Ramos (cell line): ENCODE measurements at regions not wholly inside any gene's neighbourhood (a gene's known extent, or its start where the extent isn't known, plus 50 kb on each side); places are given as distances from the start of the nearest gene placed in this dataset.
"Not testable (repeated sequence)": the region's sequence is repeated elsewhere in the genome, so short reads cannot be mapped to it uniquely, and the experiment has no call there.

Source experiments
- in situ Hi-C: fragments of 300-500 bp; cut with MboI; formaldehyde crosslinking; loops from one replicate; pipeline ENCODE4 v1.14.3; 2022; ENCODE audit warnings: low sequenced_read_pairs; ENCODE audit not compliant: unreplicated experiment

DNA sequence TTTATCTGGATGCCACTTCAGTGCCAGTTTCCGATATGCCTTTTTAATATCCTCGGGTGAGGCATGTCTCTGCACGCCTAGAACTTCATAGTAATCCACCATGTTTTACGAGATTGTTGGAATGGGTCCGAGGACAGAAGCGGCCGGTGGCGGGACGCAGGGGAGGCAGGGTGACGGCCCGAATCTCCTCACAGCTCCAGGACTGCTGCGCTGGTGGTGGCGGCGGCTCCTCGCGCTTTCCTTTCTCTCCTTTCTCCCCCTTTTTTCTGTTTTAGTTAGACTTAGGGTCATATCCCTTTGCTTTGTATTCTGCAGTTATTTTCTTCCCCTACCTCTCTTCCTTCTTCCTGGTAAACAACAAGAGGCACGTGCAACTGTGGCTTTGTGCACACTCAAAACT lies 645.8 kb downstream of the ETS1 start:
- in situ Hi-C loops, result not testable (repeated sequence)

GRCh38 chr11:127939000-127939399 lies 648.4 kb downstream of the ETS1 start:
- in situ Hi-C loops, result no loop called here

DNA sequence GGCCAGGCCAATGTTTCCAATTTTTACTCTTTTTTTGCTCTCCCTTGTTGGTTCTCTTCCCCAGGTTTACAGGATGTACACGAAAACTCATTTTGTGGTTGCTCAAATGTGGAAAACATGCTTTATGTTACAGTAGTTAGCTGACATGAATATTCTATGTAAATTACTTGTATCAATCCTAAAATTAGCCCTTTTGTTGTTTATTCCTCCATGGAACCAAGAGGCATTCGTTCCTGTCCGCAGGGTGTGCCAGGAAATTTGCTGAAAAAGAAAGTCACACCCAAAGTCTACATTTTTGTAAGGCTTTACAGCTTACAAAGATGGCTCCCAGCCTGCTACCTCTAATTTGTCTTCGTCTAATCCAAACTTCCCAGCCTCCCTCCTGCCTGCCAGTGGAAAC lies 652.3 kb downstream of the ETS1 start:
- in situ Hi-C loops, result no loop called here

GRCh38 chr11:127933961-127934360 lies 653.4 kb downstream of the ETS1 start:
- in situ Hi-C loops, result not testable (repeated sequence)

DNA sequence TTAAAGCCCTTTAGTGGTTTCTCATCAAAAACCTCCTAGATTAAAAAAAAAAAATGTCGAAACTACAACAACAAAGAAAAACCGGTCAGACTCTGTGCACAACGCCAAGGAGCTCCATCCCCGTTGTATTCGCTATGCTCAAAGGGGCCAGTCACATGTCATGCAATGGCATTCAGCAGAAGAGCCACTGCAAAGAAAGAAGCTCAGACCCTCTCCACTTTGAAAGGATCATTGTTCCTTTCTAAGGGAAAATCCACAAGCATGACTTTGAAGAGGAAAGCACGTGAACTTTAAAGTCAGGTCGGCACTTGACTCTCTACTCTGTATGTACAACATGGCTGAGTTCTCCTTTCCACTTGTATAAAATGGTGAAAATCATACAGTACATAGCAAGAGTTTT lies 655.6 kb downstream of the ETS1 start:
- in situ Hi-C loops, result no loop called here

GRCh38 chr11:127926721-127927120 lies 660.6 kb downstream of the ETS1 start:
- in situ Hi-C loops, result no loop called here

DNA sequence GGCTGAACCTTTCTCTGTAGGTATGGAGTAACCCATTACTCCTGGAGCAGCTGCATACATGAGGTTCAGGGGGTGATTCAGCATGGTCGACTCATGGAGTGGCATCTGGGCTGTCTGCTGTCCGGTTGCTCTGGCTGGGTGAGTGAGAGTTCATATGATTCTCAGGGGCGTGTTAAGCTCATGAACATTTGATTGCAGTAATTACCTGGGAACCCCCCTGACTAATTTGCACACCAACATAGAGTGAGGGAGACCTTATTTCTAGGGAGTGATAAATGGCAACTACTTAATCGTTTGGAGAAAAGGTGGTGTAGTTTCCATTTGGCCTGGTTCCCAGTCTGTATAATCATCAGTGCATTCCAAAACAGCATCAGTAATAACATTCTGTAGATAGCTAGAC lies 661.9 kb downstream of the ETS1 start:
- in situ Hi-C loops, result no loop called here

GRCh38 chr11:127919206-127920000 lies 668.0 kb downstream of the ETS1 start:
- in situ Hi-C loops, result no loop called here

- in situ Hi-C loops, result no loop called here
These were observed 685.0 kb downstream of the ETS1 start for GRCh38 chr11:127902382-127902781.

- in situ Hi-C loops, result no loop called here
These were observed 688.7 kb downstream of the ETS1 start for GRCh38 chr11:127898422-127899365.

GRCh38 chr11:127895776-127896175 lies 691.6 kb downstream of the ETS1 start:
- in situ Hi-C loops, result no loop called here

DNA sequence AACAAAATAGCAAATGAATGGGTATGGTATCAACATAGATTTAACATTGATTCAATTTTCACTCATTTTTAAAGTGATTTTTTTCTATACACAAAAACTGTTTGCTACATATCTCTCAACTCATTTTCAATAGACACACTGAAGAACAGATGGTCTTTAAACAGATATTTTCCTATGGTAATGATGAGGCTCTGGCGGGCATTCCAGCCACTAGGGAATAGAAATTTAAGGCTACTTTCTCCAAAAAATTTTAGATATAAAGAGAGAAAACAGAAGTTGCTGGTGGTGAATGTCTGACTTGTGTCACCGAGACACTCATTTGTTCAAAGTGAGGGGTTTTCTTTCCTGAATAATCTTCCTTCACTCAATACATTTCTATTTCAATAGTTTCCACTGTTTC lies 693.0 kb downstream of the ETS1 start:
- in situ Hi-C loops, result no loop called here

GRCh38 chr11:127890030-127890615 lies 697.2 kb downstream of the ETS1 start:
- in situ Hi-C loops, result no loop called here

DNA sequence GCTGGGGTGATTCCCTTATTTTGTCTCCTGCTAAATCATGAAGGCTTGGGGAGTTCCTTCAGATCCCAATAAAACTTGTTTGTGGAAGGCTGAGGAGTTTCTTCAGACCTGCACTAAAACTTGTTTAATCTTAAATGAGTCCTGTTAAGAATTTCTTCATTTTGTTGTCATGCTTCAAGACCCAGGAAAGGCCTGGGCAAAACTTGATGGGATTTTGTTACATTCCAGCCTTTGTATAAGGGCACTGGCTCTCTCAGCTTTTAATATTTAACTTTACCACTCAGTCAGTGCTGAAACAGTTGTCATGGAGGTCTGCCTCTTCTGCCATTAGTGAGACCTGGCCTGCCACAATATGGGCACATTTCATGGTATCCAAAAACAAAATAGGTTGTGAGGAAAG lies 699.0 kb downstream of the ETS1 start:
- in situ Hi-C loops, result no loop called here

GRCh38 chr11:127875131-127875530 lies 712.2 kb downstream of the ETS1 start:
- in situ Hi-C loops, result no loop called here

DNA sequence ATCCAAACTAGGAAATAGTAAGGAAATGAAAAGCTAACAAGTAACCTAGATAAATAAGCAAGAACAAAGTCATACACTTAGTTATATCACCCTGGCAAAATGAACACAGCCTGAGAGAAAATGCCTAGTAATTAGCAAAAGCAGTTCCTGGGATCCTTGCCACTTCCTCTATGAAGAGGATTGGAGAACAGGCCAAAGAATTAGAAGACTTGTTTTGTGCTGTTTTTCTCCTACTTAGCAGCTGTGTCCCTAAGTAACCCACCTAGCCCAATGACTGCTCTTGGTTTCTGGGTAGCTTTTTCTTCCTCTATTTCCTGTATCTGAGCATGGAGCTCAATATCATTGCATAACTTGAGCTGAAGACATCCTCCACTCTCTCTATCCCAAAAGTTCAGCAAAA lies 713.9 kb downstream of the ETS1 start:
- in situ Hi-C loops, result no loop called here

DNA sequence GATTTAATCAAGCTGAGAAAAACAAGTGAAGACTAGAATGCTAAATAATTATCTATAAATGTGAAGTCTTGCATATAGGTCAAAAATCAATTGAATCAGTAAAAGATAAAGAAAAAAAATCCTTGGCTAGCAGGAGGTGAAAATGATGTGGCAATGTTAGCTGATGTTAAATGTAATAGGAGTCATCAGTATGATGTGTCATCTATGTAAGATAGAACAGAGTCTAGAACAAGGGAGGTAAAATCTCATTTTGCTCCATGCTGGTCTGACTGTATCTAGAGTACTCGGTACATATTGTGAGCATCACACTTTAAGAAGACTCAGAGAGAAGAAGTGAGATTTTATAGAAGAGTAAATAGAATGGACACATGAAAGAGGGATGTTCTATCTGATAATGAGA lies 721.2 kb downstream of the ETS1 start:
- in situ Hi-C loops, result no loop called here

- in situ Hi-C loops, result no loop called here
These were observed 722.5 kb downstream of the ETS1 start for GRCh38 chr11:127864861-127865260.

DNA sequence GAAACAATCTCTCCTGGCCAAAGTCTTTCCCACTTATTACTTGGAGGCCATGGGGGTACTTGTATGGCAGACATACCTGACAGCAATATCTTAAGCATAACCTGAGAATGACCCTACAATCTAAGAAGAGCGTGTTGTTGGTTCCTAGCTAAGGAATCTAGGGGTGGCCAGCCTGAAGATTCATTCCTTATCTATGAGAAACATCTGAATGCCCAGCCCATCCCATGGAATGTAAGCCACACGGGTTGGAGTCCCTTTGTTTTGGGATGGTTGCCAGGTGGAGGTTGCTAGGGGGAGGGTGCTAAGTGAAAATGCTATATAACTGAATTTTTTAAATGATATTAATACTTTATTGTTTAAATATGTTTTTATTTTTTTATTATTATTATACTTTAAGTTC lies 725.0 kb downstream of the ETS1 start:
- in situ Hi-C loops, result no loop called here

DNA sequence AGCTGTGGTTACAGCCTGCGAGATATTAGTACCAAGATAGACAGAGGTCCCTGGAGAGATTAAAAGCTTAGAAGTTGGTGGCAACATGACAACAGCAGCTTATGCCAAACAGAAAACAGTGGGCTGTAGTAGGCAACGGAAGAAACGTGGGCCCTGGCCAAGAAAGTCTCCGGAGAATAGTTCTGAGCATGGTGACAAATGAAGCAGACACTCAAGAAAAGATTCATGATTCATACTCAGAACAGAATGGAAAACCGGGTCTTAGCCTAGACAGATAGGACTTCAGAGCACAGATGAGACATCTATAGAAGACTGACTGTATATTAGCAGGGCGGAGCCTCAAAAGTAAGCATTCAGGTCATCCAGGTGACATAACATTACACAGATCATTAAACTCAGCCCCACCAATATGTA lies 727.4 kb downstream of the ETS1 start:
- in situ Hi-C loops, result no loop called here

GRCh38 chr11:127844876-127845275 lies 742.5 kb downstream of the ETS1 start:
- in situ Hi-C loops, result no loop called here
